WTC11 (cell line): ENCODE measurements at regions not wholly inside any gene's neighbourhood (a gene's known extent, or its start where the extent isn't known, plus 50 kb on each side); places are given as distances from the start of the nearest gene placed in this dataset.

Source experiments
- ATAC-seq: fragments of 200-7000 bp; cut with Tn5 transposase; 2 replicates; pipeline ENCODE4 v1.10.0; 2021; ENCODE audit warnings: mild to moderate bottlenecking, moderate library complexity
- CTCF ChIA-PET: fragments of 300-600 bp; sonication (Branson Sonifier 250); formaldehyde crosslinking; loops from one replicate; lab custom pipeline; 2021; ENCODE audit warnings: antibody characterized with exemption; lab: Charles Lee
- POLR2A ChIA-PET: fragments of 350-600 bp; sonication (Branson Sonifier 250); formaldehyde crosslinking; loops from one replicate; lab custom pipeline; 2021; ENCODE audit warnings: antibody characterized with exemption; lab: Charles Lee
- DNase-seq: peaks from one replicate; pipeline ENCODE4 v3.0.0; 2021; ENCODE audit warnings: low spot score
- H3K27ac Mint-ChIP-seq: 2 replicates; pipeline ENCODE4 v1.8.0; 2021; ENCODE audit warnings: mixed read lengths
- H3K27me3 Mint-ChIP-seq: 2 replicates; pipeline ENCODE4 v1.8.0; 2021; ENCODE audit warnings: low read depth, mild to moderate bottlenecking, moderate library complexity, mixed read lengths
- H3K36me3 Mint-ChIP-seq: 2 replicates; pipeline ENCODE4 v1.8.0; 2021; ENCODE audit warnings: mixed read lengths
- H3K4me1 Mint-ChIP-seq: 2 replicates; pipeline ENCODE4 v1.8.0; 2022; ENCODE audit warnings: mixed read lengths
- H3K4me3 Mint-ChIP-seq: 2 replicates; pipeline ENCODE4 v1.8.0; 2021; ENCODE audit warnings: mild to moderate bottlenecking, moderate library complexity, mixed read lengths
- H3K9me3 Mint-ChIP-seq: 2 replicates; pipeline ENCODE4 v1.8.0; 2021; ENCODE audit warnings: mixed read lengths
- CREM ChIP-seq: sonication (generic); formaldehyde crosslinking; IDR thresholded peaks from 2 replicates; pipeline ENCODE4 v1.8.1; 2022; ENCODE audit warnings: mild to moderate bottlenecking, missing genetic modification reagents, moderate library complexity
- E2F1 ChIP-seq: sonication (generic); formaldehyde crosslinking; IDR thresholded peaks from 2 replicates; pipeline ENCODE4 v1.8.0; 2022; ENCODE audit warnings: mild to moderate bottlenecking, missing genetic modification reagents
- ELF4 ChIP-seq: sonication (generic); formaldehyde crosslinking; IDR thresholded peaks from 2 replicates; pipeline ENCODE4 v1.8.1; 2022; ENCODE audit warnings: low read depth, mild to moderate bottlenecking, moderate library complexity, missing genetic modification reagents
- ETV6 ChIP-seq: sonication (generic); formaldehyde crosslinking; IDR thresholded peaks from 2 replicates; pipeline ENCODE4 v1.8.1; 2022; ENCODE audit warnings: mild to moderate bottlenecking, missing genetic modification reagents
- GTF2I ChIP-seq: fragments of 250-450 bp; sonication (Bioruptor Pico); conservative IDR thresholded peaks from 2 replicates; pipeline ENCODE4 v1.4.0; 2021; ENCODE audit warnings: mild to moderate bottlenecking
- HMGA2 ChIP-seq: fragments of 250-450 bp; sonication (Bioruptor Pico); IDR thresholded peaks from 2 replicates; pipeline ENCODE4 v1.4.0; 2021; ENCODE audit warnings: mild to moderate bottlenecking, moderate library complexity
- HMGXB4 ChIP-seq: sonication (generic); formaldehyde crosslinking; IDR thresholded peaks from 2 replicates; pipeline ENCODE4 v1.8.1; 2023; ENCODE audit warnings: mild to moderate bottlenecking, moderate library complexity, missing genetic modification reagents
- IRF1 ChIP-seq: sonication (generic); formaldehyde crosslinking; IDR thresholded peaks from 2 replicates; pipeline ENCODE4 v1.8.0; 2023; ENCODE audit warnings: missing genetic modification reagents
- KAT7 ChIP-seq: sonication (generic); formaldehyde crosslinking; IDR thresholded peaks from 2 replicates; pipeline ENCODE4 v1.8.1; 2023; ENCODE audit warnings: missing genetic modification reagents, mild to moderate bottlenecking, borderline replicate concordance
- MLX ChIP-seq: sonication (generic); formaldehyde crosslinking; IDR thresholded peaks from 2 replicates; pipeline ENCODE4 v1.8.1; 2023; ENCODE audit warnings: mild to moderate bottlenecking, missing genetic modification reagents, moderate library complexity
- MYBL2 ChIP-seq: sonication (generic); formaldehyde crosslinking; IDR thresholded peaks from 2 replicates; pipeline ENCODE4 v1.8.1; 2023; ENCODE audit warnings: mild to moderate bottlenecking, moderate library complexity, missing genetic modification reagents
- NFATC4 ChIP-seq: fragments of 250-450 bp; sonication (Bioruptor Pico); IDR thresholded peaks from 2 replicates; pipeline ENCODE4 v1.9.0; 2021; ENCODE audit warnings: mild to moderate bottlenecking
- NFE2L1 ChIP-seq: sonication (generic); formaldehyde crosslinking; IDR thresholded peaks from 2 replicates; pipeline ENCODE4 v1.8.1; 2023; ENCODE audit warnings: missing genetic modification reagents
- NR2C2 ChIP-seq: sonication (generic); formaldehyde crosslinking; IDR thresholded peaks from 2 replicates; pipeline ENCODE4 v1.8.0; 2022; ENCODE audit warnings: mild to moderate bottlenecking, missing genetic modification reagents
- SMAD4 ChIP-seq: sonication (generic); formaldehyde crosslinking; IDR thresholded peaks from 2 replicates; pipeline ENCODE4 v1.8.0; 2022; ENCODE audit warnings: mild to moderate bottlenecking, missing genetic modification reagents
- SOX15 ChIP-seq: fragments of 250-450 bp; sonication (Bioruptor Pico); IDR thresholded peaks from 2 replicates; pipeline ENCODE4 v1.9.0; 2021; ENCODE audit warnings: mild to moderate bottlenecking
- ZNF232 ChIP-seq: sonication (generic); formaldehyde crosslinking; IDR thresholded peaks from 2 replicates; pipeline ENCODE4 v1.8.0; 2022; ENCODE audit warnings: mild to moderate bottlenecking, missing genetic modification reagents
- ZNF416 ChIP-seq: fragments of 250-450 bp; sonication (Bioruptor Pico); IDR thresholded peaks from 2 replicates; pipeline ENCODE4 v1.9.0; 2021; ENCODE audit warnings: mild to moderate bottlenecking, inconsistent platforms
- ZNF425 ChIP-seq: fragments of 250-450 bp; sonication (Bioruptor Pico); conservative IDR thresholded peaks from 2 replicates; pipeline ENCODE4 v1.9.0; 2021; ENCODE audit warnings: mild to moderate bottlenecking
- ZNF671 ChIP-seq: fragments of 250-450 bp; sonication (Bioruptor Pico); IDR thresholded peaks from 2 replicates; pipeline ENCODE4 v1.8.0; 2021; ENCODE audit warnings: mild to moderate bottlenecking
- TF ChIP-seq, protein P1 (sequence below): sonication (generic); formaldehyde crosslinking; IDR thresholded peaks from 2 replicates; pipeline ENCODE4 v1.8.1; 2022; ENCODE audit warnings: mild to moderate bottlenecking, missing genetic modification reagents, moderate library complexity, borderline replicate concordance
- TF ChIP-seq, protein P2 (sequence below): sonication (generic); formaldehyde crosslinking; IDR thresholded peaks from 2 replicates; pipeline ENCODE4 v1.8.1; 2022; ENCODE audit warnings: low read depth, mild to moderate bottlenecking, moderate library complexity, missing genetic modification reagents, borderline replicate concordance
- TF ChIP-seq, protein P3 (sequence below): sonication (generic); formaldehyde crosslinking; IDR thresholded peaks from 2 replicates; pipeline ENCODE4 v1.8.0; 2022; ENCODE audit warnings: missing genetic modification reagents

- ATAC-seq (no peak), DNase-seq (no peak)
- peaks cover 14% of the 10 kb centered on the region for H3K9me3 Mint-ChIP-seq
- ChIA-PET CTCF (no interaction called here), POLR2A (no interaction called here)
- H3K36me3 Mint-ChIP-seq: no peaks in the 10 kb centered on the region
- H3K4me3 Mint-ChIP-seq: no peak overlapping the region
- no peaks in the 10 kb centered on the region for H3K27me3 Mint-ChIP-seq
- TF ChIP-seq IRF1 (CRISPR knock-in tag) (no peak), ETV6 (no peak), ELF4 (CRISPR knock-in tag) (no peak), GTF2I (no peak), CREM (CRISPR knock-in tag) (no peak), E2F1 (CRISPR knock-in tag) (no peak), ZNF425 (no peak), ZNF232 (CRISPR knock-in tag) (no peak), NFE2L1 (CRISPR knock-in tag) (no peak), KAT7 (CRISPR knock-in tag) (no peak), ZNF416 (CRISPR knock-in tag) (no peak), NFATC4 (no peak), ZNF671 (CRISPR knock-in tag) (no peak), HMGXB4 (CRISPR knock-in tag) (no peak), HMGA2 (CRISPR knock-in tag) (no peak), SMAD4 (CRISPR knock-in tag) (no peak)
- TF ChIP-seq, protein P1, sequence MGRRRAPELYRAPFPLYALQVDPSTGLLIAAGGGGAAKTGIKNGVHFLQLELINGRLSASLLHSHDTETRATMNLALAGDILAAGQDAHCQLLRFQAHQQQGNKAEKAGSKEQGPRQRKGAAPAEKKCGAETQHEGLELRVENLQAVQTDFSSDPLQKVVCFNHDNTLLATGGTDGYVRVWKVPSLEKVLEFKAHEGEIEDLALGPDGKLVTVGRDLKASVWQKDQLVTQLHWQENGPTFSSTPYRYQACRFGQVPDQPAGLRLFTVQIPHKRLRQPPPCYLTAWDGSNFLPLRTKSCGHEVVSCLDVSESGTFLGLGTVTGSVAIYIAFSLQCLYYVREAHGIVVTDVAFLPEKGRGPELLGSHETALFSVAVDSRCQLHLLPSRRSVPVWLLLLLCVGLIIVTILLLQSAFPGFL: no peak
- TF ChIP-seq, protein P2, sequence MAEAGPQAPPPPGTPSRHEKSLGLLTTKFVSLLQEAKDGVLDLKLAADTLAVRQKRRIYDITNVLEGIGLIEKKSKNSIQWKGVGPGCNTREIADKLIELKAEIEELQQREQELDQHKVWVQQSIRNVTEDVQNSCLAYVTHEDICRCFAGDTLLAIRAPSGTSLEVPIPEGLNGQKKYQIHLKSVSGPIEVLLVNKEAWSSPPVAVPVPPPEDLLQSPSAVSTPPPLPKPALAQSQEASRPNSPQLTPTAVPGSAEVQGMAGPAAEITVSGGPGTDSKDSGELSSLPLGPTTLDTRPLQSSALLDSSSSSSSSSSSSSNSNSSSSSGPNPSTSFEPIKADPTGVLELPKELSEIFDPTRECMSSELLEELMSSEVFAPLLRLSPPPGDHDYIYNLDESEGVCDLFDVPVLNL (CRISPR knock-in tag): no peak
- H3K27ac Mint-ChIP-seq: no peak overlapping the region
- H3K4me1 Mint-ChIP-seq: no peaks in the 10 kb centered on the region
Measured at GRCh38 chr12:83506841-83507240, 820.1 kb downstream of the TMTC2 start.

DNA sequence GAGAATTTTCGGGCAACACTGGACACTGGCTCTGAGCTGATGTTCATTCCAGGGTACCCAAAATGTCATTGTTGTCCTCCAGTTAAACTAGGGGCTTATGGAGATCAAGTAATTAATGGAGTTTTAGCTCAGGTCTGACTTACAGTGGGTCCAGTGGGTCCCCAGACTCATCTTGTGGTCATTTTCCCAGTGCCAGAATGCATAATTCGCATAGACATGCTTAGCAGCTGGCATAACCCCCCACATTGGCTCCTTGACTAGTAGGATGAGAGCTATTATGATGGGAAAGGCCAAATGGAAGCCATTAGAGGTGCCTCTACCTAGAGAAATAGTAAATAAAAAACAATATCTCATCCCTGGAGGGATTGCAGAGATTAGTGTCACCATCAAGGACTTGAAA is 818.9 kb downstream of the TMTC2 start:
- Mint-ChIP-seq H3K4me3 (no peak overlapping the region), H3K27me3 (no peaks in the 10 kb centered on the region), H3K36me3 (peaks cover 12% of the 10 kb centered on the region), H3K4me1 (peaks cover 4% of the 10 kb centered on the region; the same call in 1 of the 2 replicates), H3K27ac (no peak overlapping the region), H3K9me3 (peaks cover 27% of the 10 kb centered on the region)
- ChIA-PET POLR2A (interaction anchor here (0.6 kb wide), 1 partner anchor 283 kb away, joined by 3 read pairs; no protein-coding TSS in a partner anchor), CTCF (no interaction called here)
- DNase-seq (no peak), ATAC-seq (no peak)
- TF ChIP-seq NR2C2 (no peak), SOX15 (CRISPR knock-in tag) (no peak), MLX (CRISPR knock-in tag) (no peak), MYBL2 (CRISPR knock-in tag) (no peak)
- TF ChIP-seq, protein P3, sequence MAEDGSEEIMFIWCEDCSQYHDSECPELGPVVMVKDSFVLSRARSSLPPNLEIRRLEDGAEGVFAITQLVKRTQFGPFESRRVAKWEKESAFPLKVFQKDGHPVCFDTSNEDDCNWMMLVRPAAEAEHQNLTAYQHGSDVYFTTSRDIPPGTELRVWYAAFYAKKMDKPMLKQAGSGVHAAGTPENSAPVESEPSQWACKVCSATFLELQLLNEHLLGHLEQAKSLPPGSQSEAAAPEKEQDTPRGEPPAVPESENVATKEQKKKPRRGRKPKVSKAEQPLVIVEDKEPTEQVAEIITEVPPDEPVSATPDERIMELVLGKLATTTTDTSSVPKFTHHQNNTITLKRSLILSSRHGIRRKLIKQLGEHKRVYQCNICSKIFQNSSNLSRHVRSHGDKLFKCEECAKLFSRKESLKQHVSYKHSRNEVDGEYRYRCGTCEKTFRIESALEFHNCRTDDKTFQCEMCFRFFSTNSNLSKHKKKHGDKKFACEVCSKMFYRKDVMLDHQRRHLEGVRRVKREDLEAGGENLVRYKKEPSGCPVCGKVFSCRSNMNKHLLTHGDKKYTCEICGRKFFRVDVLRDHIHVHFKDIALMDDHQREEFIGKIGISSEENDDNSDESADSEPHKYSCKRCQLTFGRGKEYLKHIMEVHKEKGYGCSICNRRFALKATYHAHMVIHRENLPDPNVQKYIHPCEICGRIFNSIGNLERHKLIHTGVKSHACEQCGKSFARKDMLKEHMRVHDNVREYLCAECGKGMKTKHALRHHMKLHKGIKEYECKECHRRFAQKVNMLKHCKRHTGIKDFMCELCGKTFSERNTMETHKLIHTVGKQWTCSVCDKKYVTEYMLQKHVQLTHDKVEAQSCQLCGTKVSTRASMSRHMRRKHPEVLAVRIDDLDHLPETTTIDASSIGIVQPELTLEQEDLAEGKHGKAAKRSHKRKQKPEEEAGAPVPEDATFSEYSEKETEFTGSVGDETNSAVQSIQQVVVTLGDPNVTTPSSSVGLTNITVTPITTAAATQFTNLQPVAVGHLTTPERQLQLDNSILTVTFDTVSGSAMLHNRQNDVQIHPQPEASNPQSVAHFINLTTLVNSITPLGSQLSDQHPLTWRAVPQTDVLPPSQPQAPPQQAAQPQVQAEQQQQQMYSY (CRISPR knock-in tag): no peak
- TF ChIP-seq, protein P1: no peak
